HCT116 (cell line): ENCODE measurements at regions not wholly inside any gene's neighbourhood (a gene's known extent, or its start where the extent isn't known, plus 50 kb on each side); places are given as distances from the start of the nearest gene placed in this dataset.

ENCODE experiments used
- ATAC-seq: fragments of 200-7000 bp; cut with Tn5 transposase; 2 replicates; pipeline ENCODE4 v1.9.1; 2020; ENCODE audit warnings: mild to moderate bottlenecking, moderate library complexity
- BruUV-seq: library from RNA; stranded (reverse); fragments of 400-500 nt; replicated peaks from 2 replicates; lab custom pipeline; 2021; lab: Mats Ljungman, UMichigan
- CTCF ChIA-PET: fragments of 300-600 bp; sonication (Branson Sonifier 250); formaldehyde crosslinking; loops from one replicate; lab custom pipeline; 2021; ENCODE audit warnings: antibody characterized with exemption; lab: Charles Lee
- POLR2A ChIA-PET: fragments of 300-600, 350-600 bp; sonication (Branson Sonifier 250); formaldehyde crosslinking; loops from one replicate; lab custom pipeline; 2021; ENCODE audit warnings: antibody characterized with exemption; lab: Charles Lee
- RAD21 ChIA-PET, 2 experiments: fragments of 300-600 bp; sonication (Branson Sonifier 250); formaldehyde crosslinking; loops; one replicate each; lab custom pipeline; 2023; ENCODE audit warnings: low total read pairs in 2 of 2; ENCODE audit not compliant: uncharacterized antibody in 2 of 2, unreplicated experiment in 2 of 2, low non-redundant PET in 1 of 2; lab: Charles Lee
- DNase-seq: peaks from one replicate; pipeline ENCODE4 v3.0.0-alpha.2; 2010; ENCODE audit warnings: low read depth, low spot score
- H2AFZ ChIP-seq: fragments of 200-600 bp; shearing (Covaris generic), sonication (generic); 2 replicates; pipeline ENCODE4 v1.6.1; 2017; ENCODE audit warnings: low read depth, mixed run types, mixed read lengths, antibody characterized with exemption, low read length; ENCODE audit not compliant: poor library complexity, severe bottlenecking
- H3K27ac ChIP-seq: 2 replicates; pipeline ENCODE4 v1.5.1; 2012; ENCODE audit warnings: low read depth, low read length
- H3K27me3 ChIP-seq: fragments of 200-600 bp; sonication (generic); 2 replicates; pipeline ENCODE4 v1.6.1; 2016; ENCODE audit warnings: mixed run types, low read length, mixed read lengths; ENCODE audit not compliant: insufficient read depth
- H3K36me3 ChIP-seq, 2 experiments: fragments of 200-500 bp in 1 of 2; fragments of 200-600 bp in 1 of 2; sonication (Bioruptor generic) in 1 of 2; sonication (generic) in 1 of 2; 2 replicates each; pipeline versions ENCODE4 v1.5.1 to v1.6.1; 2014 to 2016; ENCODE audit warnings: low read length in 2 of 2, inconsistent platforms in 1 of 2, mixed read lengths in 1 of 2, mixed run types in 1 of 2; ENCODE audit not compliant: insufficient read depth in 2 of 2, control insufficient read depth in 1 of 2
- H3K4me1 ChIP-seq, 2 experiments: fragments of 200-600 bp in 1 of 2; sonication (generic) in 1 of 2; 2 replicates each; pipeline versions ENCODE4 v1.5.1 to v1.6.1; 2012 to 2017; ENCODE audit warnings: low read length in 2 of 2, inconsistent platforms in 1 of 2, mild to moderate bottlenecking in 1 of 2, mixed read lengths in 1 of 2, mixed run types in 1 of 2, moderate library complexity in 1 of 2; ENCODE audit not compliant: insufficient read depth in 2 of 2, control insufficient read depth in 1 of 2
- H3K4me2 ChIP-seq: fragments of 200-600 bp; sonication (generic); 2 replicates; pipeline ENCODE4 v1.6.1; 2017; ENCODE audit warnings: mixed run types, low read length, mixed read lengths
- H3K4me3 ChIP-seq, 2 experiments: fragments of 200-600 bp in 1 of 2; sonication (generic) in 1 of 2; replicated peaks in 1 of 2; 2 replicates each; pipeline ENCODE4 v1.5.1; 2011 to 2016; ENCODE audit warnings: low read length in 2 of 2, control low read depth in 1 of 2, low read depth in 1 of 2, mild to moderate bottlenecking in 1 of 2, mixed read lengths in 1 of 2, mixed run types in 1 of 2
- H3K79me2 ChIP-seq: fragments of 200-600 bp; sonication (generic); 2 replicates; pipeline ENCODE4 v1.6.1; 2017; ENCODE audit warnings: mild to moderate bottlenecking, mixed run types, low read length, moderate library complexity, mixed read lengths; ENCODE audit not compliant: insufficient read depth
- H3K9ac ChIP-seq: fragments of 200-600 bp; sonication (generic); 2 replicates; pipeline ENCODE4 v1.6.1; 2016; ENCODE audit warnings: low read length, mixed read lengths
- H3K9me2 ChIP-seq: fragments of 200-600 bp; sonication (generic), shearing (Covaris generic); 2 replicates; pipeline ENCODE4 v1.6.1; 2017; ENCODE audit warnings: mixed run types, mild to moderate bottlenecking, moderate library complexity; ENCODE audit not compliant: insufficient read depth
- H3K9me3 ChIP-seq, 2 experiments: fragments of 200-500 bp in 1 of 2; fragments of 200-600 bp in 1 of 2; sonication (Bioruptor generic) in 1 of 2; sonication (generic) in 1 of 2; 2 replicates each; pipeline ENCODE4 v1.6.1; 2014 to 2017; ENCODE audit warnings: low read length in 2 of 2, mixed read lengths in 2 of 2, inconsistent platforms in 1 of 2, low read depth in 1 of 2, mild to moderate bottlenecking in 1 of 2, mixed run types in 1 of 2, moderate library complexity in 1 of 2; ENCODE audit not compliant: control insufficient read depth in 1 of 2, insufficient read depth in 1 of 2
- H4K20me1 ChIP-seq: fragments of 200-600 bp; sonication (generic), shearing (Covaris generic); 2 replicates; pipeline ENCODE4 v1.6.1; 2017; ENCODE audit warnings: mixed run types, mild to moderate bottlenecking, moderate library complexity; ENCODE audit not compliant: insufficient read depth
- CEBPB ChIP-seq: IDR thresholded peaks from 2 replicates; pipeline ENCODE4 v1.6.1; 2012; ENCODE audit warnings: low read depth
- CTCF ChIP-seq, 3 experiments: fragments of 200-600 bp in 1 of 3; sonication (generic) in 1 of 3; IDR thresholded peaks in 2 of 3; conservative IDR thresholded peaks in 1 of 3; 2 replicates each; pipeline ENCODE4 v1.5.1; 2012 to 2017; ENCODE audit warnings: low read depth in 2 of 3, low read length in 2 of 3, antibody characterized with exemption in 1 of 3, borderline replicate concordance in 1 of 3, control low read depth in 1 of 3, mild to moderate bottlenecking in 1 of 3, mixed read lengths in 1 of 3, mixed run types in 1 of 3, moderate library complexity in 1 of 3; ENCODE audit not compliant: insufficient read depth in 1 of 3
- EZH2phosphoT487 ChIP-seq: fragments of 200-600 bp; IDR thresholded peaks from 2 replicates; pipeline ENCODE4 v1.6.1; 2018; ENCODE audit warnings: antibody characterized with exemption, borderline replicate concordance
- JUND ChIP-seq: IDR thresholded peaks from 2 replicates; pipeline ENCODE4 v1.6.1; 2012
- POLR2A ChIP-seq: IDR thresholded peaks from 2 replicates; pipeline ENCODE4 v1.7.0; 2011; ENCODE audit warnings: borderline replicate concordance; ENCODE audit not compliant: insufficient read depth, insufficient read length; ENCODE audit errors: extremely low read depth
- POLR2AphosphoS5 ChIP-seq: IDR thresholded peaks from 2 replicates; pipeline ENCODE4 v1.6.1; 2011; ENCODE audit warnings: mild to moderate bottlenecking, low read depth, low read length, moderate library complexity
- RAD21 ChIP-seq: IDR thresholded peaks from 2 replicates; pipeline ENCODE4 v1.6.1; 2012; ENCODE audit warnings: low read depth, mild to moderate bottlenecking
- SP1 ChIP-seq: IDR thresholded peaks from 2 replicates; pipeline ENCODE4 v1.6.1; 2012; ENCODE audit warnings: low read depth
- SRF ChIP-seq: IDR thresholded peaks from 2 replicates; pipeline ENCODE4 v1.6.1; 2012; ENCODE audit warnings: low read depth
- TCF7L2 ChIP-seq: IDR thresholded peaks from 2 replicates; pipeline ENCODE4 v1.7.0; 2011; ENCODE audit warnings: borderline replicate concordance, inconsistent platforms; ENCODE audit not compliant: insufficient read depth, insufficient read length; ENCODE audit errors: extremely low read depth
- ZBTB33 ChIP-seq: IDR thresholded peaks from 2 replicates; pipeline ENCODE4 v1.6.1; 2011; ENCODE audit warnings: mild to moderate bottlenecking, low read length, moderate library complexity; ENCODE audit not compliant: insufficient replicate concordance; ENCODE audit errors: extremely low read depth
- ZFX ChIP-seq: fragments of 450-650 bp; IDR thresholded peaks from 2 replicates; pipeline ENCODE4 v1.6.1; 2017
- intact Hi-C: fragments of 100-400 bp; cut with micrococcal nuclease; formaldehyde crosslinking; loops from 2 replicates; pipeline ENCODE4 v1.10.0; 2022

GRCh38 chr4:66602622-66603021 is 932.3 kb upstream of the EPHA5 start:
- Histone ChIP-seq H3K9ac (no peak overlapping the region), H3K27me3 (no peaks in the 10 kb centered on the region), H3K9me2 (no peaks in the 10 kb centered on the region), H3K4me1 (no peaks in the 10 kb centered on the region), H3K4me3 (no peak overlapping the region), H2AFZ (no peak overlapping the region), H3K36me3 (no peaks in the 10 kb centered on the region), H3K9me3 (peaks cover 0 to 8% of the 10 kb centered on the region in 2 experiments; a peak in 2 of 4 replicates), H3K4me2 (no peak overlapping the region), H3K79me2 (no peaks in the 10 kb centered on the region)
- POLR2A ChIA-PET: no interaction called here
- intact Hi-C loops: no loop called here
- no TSS peak for BruUV-seq
- RAD21 ChIA-PET: no interaction called here
- no peak for TF ChIP-seq EZH2phosphoT487
- TF ChIP-seq POLR2AphosphoS5: no peak
- TF ChIP-seq CTCF (IDR thresholded peaks at IDR 0.05 in 2 of 3, conservative IDR thresholded peaks at IDR 0.05 in 1 of 3; ENCODE audit: borderline replicate concordance in 1 of 3, insufficient read depth in 1 of 3, low read depth in 2 of 3, low read length in 2 of 3): no peak
- no peak for TF ChIP-seq ZFX
- TF ChIP-seq SRF: no peak
- no peak for TF ChIP-seq JUND
- TF ChIP-seq POLR2A: no peak
- TF ChIP-seq, all 23 proteins: peak for 0
- CTCF ChIA-PET: no interaction called here
- Histone ChIP-seq H3K27ac (no peak overlapping the region), H4K20me1 (no peaks in the 10 kb centered on the region)
- ATAC-seq (no peak), DNase-seq (no peak)

GRCh38 chr4:66591968-66592367 is 921.7 kb upstream of the EPHA5 start:
- intact Hi-C loops: no loop called here
- TF ChIP-seq SP1: no peak
- TF ChIP-seq CTCF (IDR thresholded peaks at IDR 0.05 in 2 of 3, conservative IDR thresholded peaks at IDR 0.05 in 1 of 3; ENCODE audit: borderline replicate concordance in 1 of 3, insufficient read depth in 1 of 3, low read depth in 2 of 3, low read length in 2 of 3): no peak
- no peak for TF ChIP-seq RAD21
- TF ChIP-seq ZBTB33: no peak
- no peak for TF ChIP-seq CEBPB
- TF ChIP-seq TCF7L2: no peak
- TF ChIP-seq JUND: no peak

More at GRCh38 chr4:66591968-66592367, 921.7 kb upstream of the EPHA5 start:
- ChIA-PET POLR2A (no interaction called here), CTCF (no interaction called here), RAD21 (no interaction called here)
- H3K4me1 ChIP-seq: no peaks in the 10 kb centered on the region
- H3K4me2 ChIP-seq: no peak overlapping the region
- H3K4me3 ChIP-seq: no peak overlapping the region
- no peak overlapping the region for H2AFZ ChIP-seq
- no peak for DNase-seq
- no TSS peak for BruUV-seq
- H3K27ac ChIP-seq: no peak overlapping the region
- H3K9ac ChIP-seq: no peak overlapping the region
- no peak for ATAC-seq
- peaks cover 13 to 19% of the 10 kb centered on the region in 2 experiments; a peak in 2 of 4 replicates for H3K9me3 ChIP-seq
- no peaks in the 10 kb centered on the region for H3K27me3 ChIP-seq
- no peaks in the 10 kb centered on the region for H3K9me2 ChIP-seq
- H3K36me3 ChIP-seq: no peaks in the 10 kb centered on the region
- no peaks in the 10 kb centered on the region for H3K79me2 ChIP-seq
- no peaks in the 10 kb centered on the region for H4K20me1 ChIP-seq
